Activated CD4-positive, alpha-beta T cell treated with anti-CD3 and anti-CD28 coated beads, Interleukin-2, amount 50 U/mL, for 48 hours (primary cell): ENCODE measurements at regions not wholly inside any gene's neighbourhood (a gene's known extent, or its start where the extent isn't known, plus 50 kb on each side); places are given as distances from the start of the nearest gene placed in this dataset.
"Not testable (repeated sequence)": the region's sequence is repeated elsewhere in the genome, so short reads cannot be mapped to it uniquely, and the experiment has no call there.

ENCODE experiments used
- DNase-seq, 2 experiments: peaks; one replicate each; pipeline ENCODE4 v3.0.0-alpha.2; 2020

- no peak for DNase-seq
These were observed 355.6 kb downstream of the TAF11L14 start for GRCh38 chr5:17989567-17990563.

- no peak for DNase-seq
These were observed 357.5 kb downstream of the TAF11L14 start for GRCh38 chr5:17991775-17992174.

- DNase-seq, result no peak
These were observed 358.0 kb downstream of the TAF11L14 start for GRCh38 chr5:17992291-17992690.

DNA sequence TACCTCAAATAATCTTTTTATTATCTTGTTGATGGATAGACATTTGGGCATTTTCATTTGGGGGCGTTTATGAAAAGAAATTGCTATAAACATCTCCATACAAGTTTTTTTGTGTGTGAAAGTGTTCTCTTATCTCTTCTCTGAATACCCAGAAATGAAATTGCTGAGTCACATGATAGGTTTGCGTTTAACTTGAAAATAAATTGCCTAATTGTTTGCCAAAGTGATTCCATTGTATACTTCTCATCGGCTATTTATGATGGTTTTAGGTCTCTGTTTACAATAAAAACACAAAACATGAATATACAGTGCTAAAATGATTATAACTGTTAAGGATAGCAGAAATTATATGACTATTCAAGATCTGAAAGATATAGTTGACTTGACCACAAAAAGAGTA is 361.7 kb downstream of the TAF11L14 start:
- no peak for DNase-seq

GRCh38 chr5:17999858-18000257 is 365.6 kb downstream of the TAF11L14 start:
- no peak for DNase-seq

DNA sequence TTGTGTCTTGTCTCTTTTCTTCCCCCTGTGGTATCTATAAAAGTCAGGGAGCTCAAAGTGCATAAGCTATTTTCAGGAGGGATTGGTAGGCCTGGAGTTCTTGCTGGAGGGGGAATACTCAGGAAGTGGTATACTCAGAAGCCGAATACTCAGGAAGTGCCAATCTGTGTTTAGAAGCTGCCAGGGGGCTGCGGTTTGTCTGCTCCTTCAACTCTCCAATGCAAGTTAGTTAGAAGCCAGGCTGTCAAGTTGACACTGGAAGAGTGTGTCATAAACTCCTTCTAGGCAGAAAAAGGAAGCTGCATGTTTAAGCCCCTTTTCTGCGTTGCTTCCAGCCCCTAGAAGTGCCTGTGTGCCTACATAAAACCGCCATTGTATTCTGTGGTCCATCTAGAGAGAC is 366.5 kb downstream of the TAF11L14 start:
- no peak for DNase-seq

DNA sequence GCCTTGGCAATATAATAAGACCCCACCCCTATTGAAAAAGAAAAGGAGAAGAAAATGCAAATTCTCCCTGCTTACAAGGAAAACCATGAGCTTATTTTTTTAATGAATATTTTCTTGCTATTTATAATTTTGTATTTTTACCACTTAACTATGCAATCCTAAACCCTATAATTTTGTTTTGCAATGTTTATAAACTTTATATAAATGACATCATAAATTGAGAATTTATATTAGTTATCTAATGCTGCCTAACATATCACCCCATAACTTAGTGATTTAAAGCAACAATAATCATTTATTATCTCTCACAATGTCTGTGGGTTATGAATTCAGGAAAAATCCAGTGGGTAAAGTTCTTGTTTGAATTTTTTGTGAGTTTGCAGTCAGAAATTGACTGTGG is 369.1 kb downstream of the TAF11L14 start:
- no peak for DNase-seq

GRCh38 chr5:18003784-18004183 is 369.5 kb downstream of the TAF11L14 start:
- no peak for DNase-seq

DNA sequence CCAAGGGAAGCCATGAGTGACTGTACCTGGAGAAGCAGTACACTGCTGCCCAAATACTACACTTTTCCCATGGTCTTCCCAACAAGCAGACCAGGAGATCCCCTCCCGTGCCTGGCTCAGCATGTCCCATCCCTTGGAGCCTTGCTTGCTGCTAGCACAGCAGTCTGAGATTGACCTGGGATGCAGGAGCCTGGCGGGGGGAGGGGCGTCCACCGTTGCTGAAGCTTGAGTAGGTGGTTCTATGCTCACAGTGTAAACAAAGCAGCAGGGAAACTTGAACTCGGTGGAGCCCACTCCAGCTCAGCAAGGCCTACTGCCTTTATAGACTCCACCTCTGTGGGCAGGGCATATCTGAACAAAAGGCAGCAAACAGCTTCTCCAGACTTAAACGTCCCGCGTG is 372.0 kb downstream of the TAF11L14 start:
- not testable (repeated sequence) for DNase-seq

- DNase-seq, result no peak
These were observed 374.7 kb downstream of the TAF11L14 start for GRCh38 chr5:18008940-18009339.

DNA sequence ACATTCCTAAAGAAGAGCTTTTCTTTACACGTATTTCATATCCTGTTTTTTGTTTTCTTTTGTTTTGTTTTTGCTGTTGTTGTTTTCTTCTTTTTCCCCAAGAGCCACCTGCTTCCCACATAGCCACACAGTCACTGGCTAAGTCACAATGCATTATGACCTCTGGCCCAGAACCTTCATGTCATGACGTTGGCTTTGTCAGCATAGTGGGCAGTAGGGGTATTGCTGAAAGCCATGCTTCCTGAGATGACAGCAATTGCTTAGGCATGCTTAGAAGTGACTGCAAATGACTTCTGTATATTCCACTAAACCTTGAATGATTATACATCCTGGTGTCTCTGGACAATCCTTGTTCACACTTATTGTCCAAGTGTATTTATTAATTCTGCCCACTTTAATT is 375.8 kb downstream of the TAF11L14 start:
- no peak for DNase-seq

DNA sequence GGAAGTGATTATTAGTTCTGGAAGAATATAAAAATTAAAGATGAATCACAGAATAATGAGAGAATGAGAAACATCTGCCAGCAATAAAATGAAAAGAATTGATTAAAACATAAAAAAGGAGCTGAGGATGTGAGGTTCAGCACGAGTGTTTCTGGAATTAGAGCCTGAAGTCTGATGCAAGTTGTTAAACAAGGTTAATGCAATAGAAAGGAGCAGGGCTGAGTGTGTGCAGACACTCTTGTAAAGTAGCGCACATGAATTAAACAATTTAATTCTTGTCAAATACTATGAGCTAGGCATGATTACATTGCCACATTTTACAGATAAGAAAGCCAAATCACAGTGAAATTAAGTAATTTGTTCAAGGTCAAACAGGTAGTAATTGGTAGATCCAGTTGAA is 384.2 kb downstream of the TAF11L14 start:
- no peak for DNase-seq

DNA sequence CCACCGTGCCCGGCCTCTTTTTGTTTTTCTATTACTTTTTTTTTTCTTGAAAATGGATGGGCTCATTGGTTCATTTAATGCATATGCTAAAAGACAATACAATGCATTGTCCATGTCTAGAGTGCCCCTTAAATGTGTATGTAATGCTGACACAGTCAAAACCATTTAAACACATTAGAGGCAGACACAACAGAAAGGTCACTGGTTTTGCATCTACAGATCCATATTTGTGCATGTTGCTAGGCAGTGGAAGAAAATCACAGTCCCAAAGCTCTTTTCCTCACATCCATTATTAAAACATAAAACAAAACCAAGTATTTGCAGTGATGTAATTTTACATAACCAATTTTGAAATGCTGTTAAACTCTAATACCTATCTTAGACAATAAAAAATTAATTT is 389.0 kb downstream of the TAF11L14 start:
- DNase-seq, result no peak

DNA sequence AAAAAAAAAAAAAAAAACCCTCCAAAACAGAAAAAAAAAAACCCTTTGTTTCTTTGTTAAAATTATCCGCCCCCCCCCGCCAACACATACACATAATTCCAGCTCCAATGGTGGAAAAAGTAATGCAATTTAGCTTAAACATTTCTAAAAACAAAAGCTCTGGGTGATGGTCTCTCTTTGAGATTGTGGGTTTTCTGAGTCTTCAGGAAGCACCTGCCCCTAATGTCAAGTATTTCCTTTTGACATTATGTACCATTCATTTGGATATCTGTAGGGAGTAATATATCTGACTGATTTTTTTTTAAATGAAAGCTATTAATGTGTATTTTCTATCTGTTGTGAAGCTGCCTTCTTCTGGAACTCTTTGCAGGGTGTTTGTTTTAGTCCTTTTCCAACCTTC is 389.7 kb downstream of the TAF11L14 start:
- no peak for DNase-seq

DNA sequence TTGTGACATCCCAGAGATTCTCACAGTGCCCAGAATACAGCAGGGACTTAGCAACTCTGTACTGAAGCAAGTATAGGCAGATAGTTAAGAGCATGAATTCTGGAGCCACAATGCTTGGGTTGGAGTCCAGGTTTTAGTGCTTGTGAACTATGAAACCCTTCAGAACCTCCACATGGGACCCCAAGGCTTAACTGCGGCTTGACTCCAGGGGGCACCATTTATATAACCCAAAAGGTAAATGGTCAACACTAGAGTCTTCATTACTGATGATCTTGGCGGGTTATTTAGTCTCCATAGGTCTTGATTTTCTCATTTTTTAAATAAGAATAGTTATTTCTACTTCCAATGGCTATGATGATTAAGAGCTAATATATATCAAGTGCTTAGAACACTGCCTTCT is 390.3 kb downstream of the TAF11L14 start:
- no peak for DNase-seq

- no peak for DNase-seq
These were observed 393.1 kb downstream of the TAF11L14 start for GRCh38 chr5:18027241-18027867.

DNA sequence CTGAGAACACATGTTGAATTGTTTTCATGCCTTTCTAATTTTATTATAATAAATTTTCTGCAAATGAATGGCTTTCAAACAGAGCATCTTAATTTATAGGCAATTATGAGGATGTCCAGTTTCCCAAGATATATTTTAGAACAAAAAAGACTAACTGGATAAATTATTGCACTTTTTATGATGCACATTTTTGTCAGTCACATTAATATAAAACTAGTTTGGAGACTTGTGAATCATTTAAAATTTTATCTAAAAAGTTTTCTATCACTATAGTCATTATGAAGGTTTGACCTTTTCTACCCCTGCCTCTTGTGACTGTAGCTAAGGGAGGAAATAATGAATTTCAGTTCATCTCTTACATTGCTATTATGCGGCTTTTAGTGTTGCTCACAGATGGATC is 393.8 kb downstream of the TAF11L14 start:
- no peak for DNase-seq

DNA sequence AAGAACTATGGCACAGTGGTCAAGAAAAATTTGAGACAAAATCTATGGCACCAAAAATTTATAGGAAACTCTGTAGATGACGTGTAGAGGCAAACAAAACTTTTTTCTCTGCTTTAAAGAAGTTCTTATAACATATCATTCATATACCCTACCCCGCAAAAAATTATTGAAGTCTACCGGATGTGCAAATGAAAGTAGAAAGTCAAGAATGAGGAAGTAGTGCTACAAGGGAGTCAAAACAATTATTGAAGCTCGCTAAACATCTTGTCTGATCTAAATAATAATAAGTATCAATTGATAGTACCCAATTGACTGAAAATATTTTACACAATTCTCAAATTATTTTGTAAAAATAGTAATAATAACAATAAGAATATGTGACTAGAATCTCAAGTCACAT is 398.5 kb downstream of the TAF11L14 start:
- DNase-seq, result no peak

GRCh38 chr5:18036531-18036930 is 402.3 kb downstream of the TAF11L14 start:
- no peak for DNase-seq

DNA sequence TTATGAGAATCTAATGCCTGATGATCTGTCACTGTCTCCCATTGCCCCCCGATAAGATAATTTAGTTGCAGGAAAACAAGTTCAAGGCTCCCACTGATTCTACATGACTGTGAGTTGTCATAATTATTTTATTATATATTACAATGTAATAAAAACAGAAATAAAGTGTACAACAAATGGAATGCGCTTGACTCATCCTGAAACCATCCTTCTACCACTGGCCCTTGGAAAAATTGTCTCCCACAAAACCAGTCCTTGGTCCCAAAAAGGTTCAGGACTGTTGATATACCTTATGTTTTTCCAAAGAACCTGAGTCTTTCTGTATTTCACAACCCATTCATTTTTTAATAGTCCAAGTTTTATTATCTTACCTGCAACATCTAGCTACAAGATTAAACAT is 403.5 kb downstream of the TAF11L14 start:
- no peak for DNase-seq

DNA sequence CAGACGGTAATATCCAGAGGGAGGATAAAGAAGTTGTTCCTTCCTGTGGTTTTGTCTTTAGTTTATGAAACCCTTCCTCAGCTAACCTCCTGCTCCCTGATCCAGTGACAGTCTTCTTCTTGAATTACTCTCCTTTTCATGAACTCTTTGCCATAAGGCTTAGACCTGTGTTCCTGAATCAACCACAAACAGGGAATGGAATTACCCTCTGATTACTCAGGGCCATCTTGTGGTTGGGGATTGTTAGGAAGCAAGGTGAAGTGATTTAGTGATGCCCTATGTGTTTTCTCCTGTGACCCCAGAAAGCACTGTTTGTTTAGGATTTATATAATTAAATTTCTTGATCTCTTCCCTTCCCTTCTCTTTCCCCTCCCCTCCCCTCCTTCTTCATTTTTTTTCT is 409.1 kb downstream of the TAF11L14 start:
- DNase-seq, result no peak

DNA sequence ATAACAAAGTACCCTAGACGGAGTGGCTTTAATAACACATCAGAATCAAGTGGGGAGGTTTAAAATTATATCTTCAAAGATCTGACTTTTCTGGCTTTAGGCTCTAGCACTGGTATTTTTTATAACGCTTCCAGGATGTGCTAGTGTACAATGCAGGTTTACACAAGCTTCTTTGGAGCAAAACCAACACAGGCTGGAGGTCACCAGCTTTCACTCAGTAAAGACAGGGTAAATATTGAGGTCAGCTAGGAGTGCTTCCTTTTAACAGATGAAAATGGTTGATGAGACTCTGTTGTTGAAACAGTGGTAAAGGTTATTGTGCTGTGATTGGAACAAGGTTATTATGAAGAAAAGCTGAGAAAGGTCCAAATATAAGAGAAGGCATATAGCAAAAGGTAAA is 414.2 kb downstream of the TAF11L14 start:
- DNase-seq, result no peak

GRCh38 chr5:18050345-18050744 is 416.1 kb downstream of the TAF11L14 start:
- no peak for DNase-seq

GRCh38 chr5:18050776-18051175 is 416.5 kb downstream of the TAF11L14 start:
- no peak for DNase-seq
